Right cardiac atrium (tissue), 5 donors: ENCODE measurements at regions not wholly inside any gene's neighbourhood (a gene's known extent, or its start where the extent isn't known, plus 50 kb on each side); places are given as distances from the start of the nearest gene placed in this dataset.

Experiments
- ATAC-seq, 2 donors: fragments of 200-7000 bp; cut with Tn5 transposase; one replicate each; pipeline versions ENCODE4 v1.8.0 to v1.9.1; 2020; ENCODE audit warnings: moderate library complexity in 2 of 2, mild to moderate bottlenecking in 1 of 2
- DNase-seq, 3 donors: peaks; one replicate each; pipeline ENCODE4 v3.0.0-alpha.2; 2020
- H3K27ac ChIP-seq: one replicate; pipeline ENCODE4 v1.5.1; 2013; ENCODE audit warnings: mild to moderate bottlenecking, low read length, control low read depth, moderate library complexity
- H3K27me3 ChIP-seq: one replicate; pipeline ENCODE4 v1.6.1; 2013; ENCODE audit not compliant: control insufficient read depth, insufficient read depth
- H3K4me1 ChIP-seq: one replicate; pipeline ENCODE4 v1.6.1; 2013; ENCODE audit warnings: low read length; ENCODE audit not compliant: control insufficient read depth, insufficient read depth
- H3K4me3 ChIP-seq: one replicate; pipeline ENCODE4 v1.5.1; 2013; ENCODE audit warnings: low read length, control low read depth
- H3K9me3 ChIP-seq: one replicate; pipeline ENCODE4 v1.6.1; 2013; ENCODE audit warnings: low read length; ENCODE audit not compliant: control insufficient read depth
- WGBS: extraction: QIAGEN DNeasy Blood & Tissue Kit; methylation state at CpG from one replicate; pipeline ENCODE4 v1.1.7; 2013; 5-methylcytosine and 5-hydroxymethylcytosine counted together
- intact Hi-C, 4 donors: fragments of 100-400 bp; cut with DNase I; formaldehyde crosslinking; loops; one replicate each; pipeline versions ENCODE4 v1.11.0 to v1.14.0; 2022 to 2023
- donor health status: healthy with polysubstance abuse.
- donor health status: DM: no; HTN: yes; CAD: no.
- donor health status: DM: no; HTN: no; CAD: no.
- donor health status: DM: no; HTN: yes; CAD: no; lungs with severe emphysema.
- donor health status: DM: yes; HTN: yes; CAD: no.

GRCh38 chr14:83207550-83207949 lies 1673.9 kb upstream of the SEL1L start:
- Histone ChIP-seq H3K4me1 (no peaks in the 10 kb centered on the region), H3K9me3 (no peaks in the 10 kb centered on the region), H3K4me3 (no peak overlapping the region), H3K27ac (no peak overlapping the region), H3K27me3 (no peaks in the 10 kb centered on the region)
- intact Hi-C loops: no loop called here
- ATAC-seq: no peak
- 86% methylated on average over 1 of the region's 1 CpG for WGBS
- DNase-seq: no peak

- H3K27ac ChIP-seq: no peak overlapping the region
- no peaks in the 10 kb centered on the region for H3K4me1 ChIP-seq
- DNase-seq (no peak), ATAC-seq (no peak)
- intact Hi-C loops: no loop called here
- WGBS: 71% methylated on average over 1 of the region's 1 CpG
- H3K9me3 ChIP-seq: no peaks in the 10 kb centered on the region
- H3K27me3 ChIP-seq: no peaks in the 10 kb centered on the region
- H3K4me3 ChIP-seq: no peak overlapping the region
Measured at GRCh38 chr14:83208341-83208740, 1674.7 kb upstream of the SEL1L start.

GRCh38 chr14:83217492-83217891 lies 1683.8 kb upstream of the SEL1L start:
- Histone ChIP-seq H3K9me3 (no peaks in the 10 kb centered on the region), H3K4me3 (no peak overlapping the region), H3K27me3 (no peaks in the 10 kb centered on the region), H3K27ac (no peak overlapping the region), H3K4me1 (no peaks in the 10 kb centered on the region)
- peak; percentile 14 to 72 for ATAC-seq
- DNase-seq: peak in 2 of 3 donors; percentile 22 to 51
- intact Hi-C loops: no loop called here

- DNase-seq (no peak), ATAC-seq (no peak)
- intact Hi-C loops: no loop called here
- WGBS: 74% methylated on average over 5 of the region's 5 CpGs
- Histone ChIP-seq H3K4me1 (no peaks in the 10 kb centered on the region), H3K4me3 (no peak overlapping the region), H3K27ac (no peak overlapping the region), H3K9me3 (no peaks in the 10 kb centered on the region), H3K27me3 (no peaks in the 10 kb centered on the region)
Measured at GRCh38 chr14:83247924-83248639, 1714.4 kb upstream of the SEL1L start.

- H3K27ac ChIP-seq: no peak overlapping the region
- intact Hi-C loops: no loop called here
- no peaks in the 10 kb centered on the region for H3K27me3 ChIP-seq
- ATAC-seq (no peak), DNase-seq (no peak)
- WGBS: 78% methylated on average over 2 of the region's 2 CpGs
- no peak overlapping the region for H3K4me3 ChIP-seq
- no peaks in the 10 kb centered on the region for H3K9me3 ChIP-seq
- H3K4me1 ChIP-seq: no peaks in the 10 kb centered on the region
Measured at GRCh38 chr14:83251402-83251801, 1717.7 kb upstream of the SEL1L start.

GRCh38 chr14:83253870-83254269 lies 1720.2 kb upstream of the SEL1L start:
- intact Hi-C loops: no loop called here
- no peaks in the 10 kb centered on the region for H3K9me3 ChIP-seq
- 79% methylated on average over 2 of the region's 2 CpGs for WGBS
- H3K27me3 ChIP-seq: no peaks in the 10 kb centered on the region
- no peak for DNase-seq
- no peak overlapping the region for H3K27ac ChIP-seq
- H3K4me3 ChIP-seq: no peak overlapping the region
- no peak for ATAC-seq
- no peaks in the 10 kb centered on the region for H3K4me1 ChIP-seq

GRCh38 chr14:83255015-83255726 lies 1721.5 kb upstream of the SEL1L start:
- 76% methylated on average over 2 of the region's 2 CpGs for WGBS
- Histone ChIP-seq H3K27me3 (no peaks in the 10 kb centered on the region), H3K27ac (no peak overlapping the region), H3K9me3 (no peaks in the 10 kb centered on the region), H3K4me3 (no peak overlapping the region), H3K4me1 (no peaks in the 10 kb centered on the region)
- no peak for DNase-seq
- no peak for ATAC-seq
- intact Hi-C loops: no loop called here

- 82% methylated on average over 1 of the region's 1 CpG for WGBS
- no peaks in the 10 kb centered on the region for H3K4me1 ChIP-seq
- intact Hi-C loops: no loop called here
Measured at GRCh38 chr14:83255727-83256090, 1722.1 kb upstream of the SEL1L start.

GRCh38 chr14:83257466-83258439 lies 1724.1 kb upstream of the SEL1L start:
- 65% methylated on average over 5 of the region's 5 CpGs for WGBS
- no peak for DNase-seq
- H3K27ac ChIP-seq: no peak overlapping the region
- no peaks in the 10 kb centered on the region for H3K4me1 ChIP-seq
- no peak overlapping the region for H3K4me3 ChIP-seq
- intact Hi-C loops: no loop called here
- ATAC-seq: no peak
- H3K9me3 ChIP-seq: no peaks in the 10 kb centered on the region
- H3K27me3 ChIP-seq: no peaks in the 10 kb centered on the region

More at GRCh38 chr14:83255727-83256090, 1722.1 kb upstream of the SEL1L start:
- H3K9me3 ChIP-seq: no peaks in the 10 kb centered on the region
- no peak for ATAC-seq
- H3K4me3 ChIP-seq: no peak overlapping the region
- no peak for DNase-seq
- no peaks in the 10 kb centered on the region for H3K27me3 ChIP-seq
- H3K27ac ChIP-seq: no peak overlapping the region

GRCh38 chr14:83260751-83261150 lies 1727.1 kb upstream of the SEL1L start:
- Histone ChIP-seq H3K27ac (no peak overlapping the region), H3K4me3 (no peak overlapping the region), H3K9me3 (no peaks in the 10 kb centered on the region), H3K4me1 (no peaks in the 10 kb centered on the region), H3K27me3 (no peaks in the 10 kb centered on the region)
- DNase-seq (no peak), ATAC-seq (no peak)
- 86% methylated on average over 3 of the region's 3 CpGs for WGBS
- intact Hi-C loops: no loop called here

GRCh38 chr14:83269583-83269982 lies 1735.9 kb upstream of the SEL1L start:
- Histone ChIP-seq H3K4me3 (no peak overlapping the region), H3K9me3 (no peaks in the 10 kb centered on the region), H3K27ac (no peak overlapping the region), H3K4me1 (peaks cover 1% of the 10 kb centered on the region), H3K27me3 (no peaks in the 10 kb centered on the region)
- ATAC-seq: no peak
- WGBS: 80% methylated on average over 3 of the region's 3 CpGs
- intact Hi-C loops: no loop called here
- no peak for DNase-seq
